ENCODE measurements at regions not wholly inside any gene's neighbourhood (a gene's known extent, or its start where the extent isn't known, plus 50 kb on each side); places are given as distances from the start of the nearest gene placed in this dataset.

DNA sequence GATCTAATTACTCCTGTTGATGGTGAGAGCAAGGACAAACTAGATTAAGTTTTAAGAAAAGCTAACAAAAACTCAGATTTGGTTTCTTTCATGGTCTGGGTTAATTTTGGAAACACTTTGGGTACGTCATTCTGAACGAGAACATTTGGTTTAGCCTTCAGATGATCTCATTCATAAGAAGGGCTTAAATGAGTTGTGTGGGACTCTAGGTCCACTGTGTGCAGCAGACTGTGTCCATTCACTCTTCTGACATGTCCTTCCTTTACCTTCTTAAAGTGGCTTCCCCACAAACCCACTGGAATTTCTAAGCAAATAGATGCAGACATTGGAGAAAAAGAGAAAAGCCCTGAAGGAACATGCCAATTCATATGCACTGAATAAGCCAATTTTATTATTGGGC is 96.8 kb downstream of the FBXO4 start:
- ChIA-PET CTCF (no interaction called here), RAD21 (ENCODE audit: low non-redundant PET in 1 of 2, low total read pairs in 2 of 2, uncharacterized antibody in 2 of 2, unreplicated experiment in 2 of 2) (no interaction called here), POLR2A (no interaction called here)
- no peak for ATAC-seq
- DNase-seq (ENCODE audit: low read depth, low spot score): no peak
- Histone ChIP-seq H4K20me1 (ENCODE audit: insufficient read depth) (no peaks in the 10 kb centered on the region), H3K27me3 (ENCODE audit: insufficient read depth, low read length) (peaks cover 17% of the 10 kb centered on the region), H3K4me3 (replicated peaks in 1 of 2; ENCODE audit: low read depth in 1 of 2, low read length in 2 of 2) (no peak overlapping the region), H3K27ac (ENCODE audit: low read depth, low read length) (no peak overlapping the region), H3K79me2 (ENCODE audit: insufficient read depth, low read length) (no peaks in the 10 kb centered on the region), H3K4me2 (ENCODE audit: low read length) (no peak overlapping the region), H3K4me1 (ENCODE audit: control insufficient read depth in 1 of 2, insufficient read depth in 2 of 2, low read length in 2 of 2) (no peaks in the 10 kb centered on the region), H3K36me3 (ENCODE audit: control insufficient read depth in 1 of 2, insufficient read depth in 2 of 2, low read length in 2 of 2) (no peaks in the 10 kb centered on the region), H3K9ac (ENCODE audit: low read length) (no peak overlapping the region), H3K9me2 (ENCODE audit: insufficient read depth) (no peaks in the 10 kb centered on the region), H3K9me3 (ENCODE audit: control insufficient read depth in 1 of 2, insufficient read depth in 1 of 2, low read depth in 1 of 2, low read length in 2 of 2) (no peaks in the 10 kb centered on the region), H2AFZ (ENCODE audit: low read depth, low read length, poor library complexity, severe bottlenecking) (no peak overlapping the region)
- BruUV-seq (replicated peaks): no TSS peak
- intact Hi-C loops (cut with micrococcal nuclease): no loop called here
- no peak for TF ChIP-seq TCF7L2 (IDR thresholded peaks at IDR 0.05; ENCODE audit: borderline replicate concordance, extremely low read depth, insufficient read depth, insufficient read length)

DNA sequence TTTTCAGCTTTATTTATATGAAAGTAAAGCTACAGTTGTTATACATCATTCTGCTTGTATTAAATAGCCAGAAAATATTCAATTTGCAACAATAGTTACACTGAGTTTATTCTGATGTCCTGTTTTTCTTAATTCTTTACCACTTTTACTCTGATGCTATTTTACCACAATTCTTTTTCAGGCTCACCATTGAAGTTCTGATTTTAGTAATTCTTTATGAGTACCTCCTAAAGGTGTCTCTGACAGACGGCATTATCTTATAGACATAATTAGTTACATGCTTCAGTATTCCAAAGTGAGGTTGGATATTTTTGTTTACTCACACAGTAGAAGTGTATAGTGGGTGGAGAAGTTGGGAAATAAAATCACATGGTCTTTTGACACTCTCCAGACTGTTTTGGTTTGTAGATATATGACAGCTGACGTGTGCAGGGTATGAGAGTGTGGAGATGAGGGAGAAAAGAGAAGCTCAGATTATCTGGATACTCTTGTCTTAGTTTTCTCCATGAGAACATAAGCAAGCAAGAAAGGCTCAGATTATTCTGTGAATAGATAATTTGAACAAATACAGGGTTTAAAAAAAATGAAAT is 97.4 kb downstream of the FBXO4 start:
- H3K9me2 ChIP-seq (ENCODE audit: insufficient read depth): no peaks in the 10 kb centered on the region
- ChIA-PET RAD21 (ENCODE audit: low non-redundant PET in 1 of 2, low total read pairs in 2 of 2, uncharacterized antibody in 2 of 2, unreplicated experiment in 2 of 2) (no interaction called here), CTCF (no interaction called here), POLR2A (no interaction called here)
- no peaks in the 10 kb centered on the region for H3K4me1 ChIP-seq (ENCODE audit: control insufficient read depth in 1 of 2, insufficient read depth in 2 of 2, low read length in 2 of 2)
- no peaks in the 10 kb centered on the region for H3K36me3 ChIP-seq (ENCODE audit: control insufficient read depth in 1 of 2, insufficient read depth in 2 of 2, low read length in 2 of 2)
- peaks cover 19% of the 10 kb centered on the region for H3K27me3 ChIP-seq (ENCODE audit: insufficient read depth, low read length)
- no peaks in the 10 kb centered on the region; the same call in 1 of the 2 replicates for H4K20me1 ChIP-seq (ENCODE audit: insufficient read depth)
- BruUV-seq (replicated peaks): no TSS peak
- H3K9ac ChIP-seq (ENCODE audit: low read length): no peak overlapping the region
- no peak overlapping the region for H3K4me2 ChIP-seq (ENCODE audit: low read length)
- no peaks in the 10 kb centered on the region for H3K9me3 ChIP-seq (ENCODE audit: control insufficient read depth in 1 of 2, insufficient read depth in 1 of 2, low read depth in 1 of 2, low read length in 2 of 2)
- no peak overlapping the region for H3K27ac ChIP-seq (ENCODE audit: low read depth, low read length)
- ATAC-seq: no peak
- H3K79me2 ChIP-seq (ENCODE audit: insufficient read depth, low read length): no peaks in the 10 kb centered on the region
- intact Hi-C loops (cut with micrococcal nuclease): no loop called here
- no peak overlapping the region for H3K4me3 ChIP-seq (replicated peaks in 1 of 2; ENCODE audit: low read depth in 1 of 2, low read length in 2 of 2)
- DNase-seq (ENCODE audit: low read depth, low spot score): no peak
- no peak overlapping the region for H2AFZ ChIP-seq (ENCODE audit: low read depth, low read length, poor library complexity, severe bottlenecking)
- TF ChIP-seq YY1 (IDR thresholded peaks at IDR 0.05; ENCODE audit: extremely low read depth, insufficient replicate concordance, low read depth, low read length) (no peak), EZH2 (IDR thresholded peaks at IDR 0.05) (no peak), CBX3 (IDR thresholded peaks at IDR 0.05; ENCODE audit: low read depth) (no peak), POLR2AphosphoS5 (IDR thresholded peaks at IDR 0.05; ENCODE audit: low read depth, low read length) (no peak), ZFX (IDR thresholded peaks at IDR 0.05) (no peak), ELF1 (IDR thresholded peaks at IDR 0.05; ENCODE audit: borderline replicate concordance, low read depth) (no peak), SIN3A (IDR thresholded peaks at IDR 0.05; ENCODE audit: low read depth) (no peak), ZNF274 (IDR thresholded peaks at IDR 0.05; ENCODE audit: low read depth, low read length) (no peak), CEBPB (IDR thresholded peaks at IDR 0.05; ENCODE audit: low read depth) (no peak), SRF (IDR thresholded peaks at IDR 0.05; ENCODE audit: low read depth) (no peak), SP1 (IDR thresholded peaks at IDR 0.05; ENCODE audit: low read depth) (no peak)
- TF ChIP-seq, protein P1, sequence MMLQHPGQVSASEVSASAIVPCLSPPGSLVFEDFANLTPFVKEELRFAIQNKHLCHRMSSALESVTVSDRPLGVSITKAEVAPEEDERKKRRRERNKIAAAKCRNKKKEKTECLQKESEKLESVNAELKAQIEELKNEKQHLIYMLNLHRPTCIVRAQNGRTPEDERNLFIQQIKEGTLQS (IDR thresholded peaks at IDR 0.05): no peak
- TF ChIP-seq, protein P2, sequence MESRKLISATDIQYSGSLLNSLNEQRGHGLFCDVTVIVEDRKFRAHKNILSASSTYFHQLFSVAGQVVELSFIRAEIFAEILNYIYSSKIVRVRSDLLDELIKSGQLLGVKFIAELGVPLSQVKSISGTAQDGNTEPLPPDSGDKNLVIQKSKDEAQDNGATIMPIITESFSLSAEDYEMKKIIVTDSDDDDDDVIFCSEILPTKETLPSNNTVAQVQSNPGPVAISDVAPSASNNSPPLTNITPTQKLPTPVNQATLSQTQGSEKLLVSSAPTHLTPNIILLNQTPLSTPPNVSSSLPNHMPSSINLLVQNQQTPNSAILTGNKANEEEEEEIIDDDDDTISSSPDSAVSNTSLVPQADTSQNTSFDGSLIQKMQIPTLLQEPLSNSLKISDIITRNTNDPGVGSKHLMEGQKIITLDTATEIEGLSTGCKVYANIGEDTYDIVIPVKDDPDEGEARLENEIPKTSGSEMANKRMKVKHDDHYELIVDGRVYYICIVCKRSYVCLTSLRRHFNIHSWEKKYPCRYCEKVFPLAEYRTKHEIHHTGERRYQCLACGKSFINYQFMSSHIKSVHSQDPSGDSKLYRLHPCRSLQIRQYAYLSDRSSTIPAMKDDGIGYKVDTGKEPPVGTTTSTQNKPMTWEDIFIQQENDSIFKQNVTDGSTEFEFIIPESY (IDR thresholded peaks at IDR 0.05; ENCODE audit: extremely low read depth, insufficient replicate concordance, low read length): no peak
- TF ChIP-seq, protein P3, sequence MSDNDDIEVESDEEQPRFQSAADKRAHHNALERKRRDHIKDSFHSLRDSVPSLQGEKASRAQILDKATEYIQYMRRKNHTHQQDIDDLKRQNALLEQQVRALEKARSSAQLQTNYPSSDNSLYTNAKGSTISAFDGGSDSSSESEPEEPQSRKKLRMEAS (IDR thresholded peaks at IDR 0.05): no peak
- TF ChIP-seq, protein P4, sequence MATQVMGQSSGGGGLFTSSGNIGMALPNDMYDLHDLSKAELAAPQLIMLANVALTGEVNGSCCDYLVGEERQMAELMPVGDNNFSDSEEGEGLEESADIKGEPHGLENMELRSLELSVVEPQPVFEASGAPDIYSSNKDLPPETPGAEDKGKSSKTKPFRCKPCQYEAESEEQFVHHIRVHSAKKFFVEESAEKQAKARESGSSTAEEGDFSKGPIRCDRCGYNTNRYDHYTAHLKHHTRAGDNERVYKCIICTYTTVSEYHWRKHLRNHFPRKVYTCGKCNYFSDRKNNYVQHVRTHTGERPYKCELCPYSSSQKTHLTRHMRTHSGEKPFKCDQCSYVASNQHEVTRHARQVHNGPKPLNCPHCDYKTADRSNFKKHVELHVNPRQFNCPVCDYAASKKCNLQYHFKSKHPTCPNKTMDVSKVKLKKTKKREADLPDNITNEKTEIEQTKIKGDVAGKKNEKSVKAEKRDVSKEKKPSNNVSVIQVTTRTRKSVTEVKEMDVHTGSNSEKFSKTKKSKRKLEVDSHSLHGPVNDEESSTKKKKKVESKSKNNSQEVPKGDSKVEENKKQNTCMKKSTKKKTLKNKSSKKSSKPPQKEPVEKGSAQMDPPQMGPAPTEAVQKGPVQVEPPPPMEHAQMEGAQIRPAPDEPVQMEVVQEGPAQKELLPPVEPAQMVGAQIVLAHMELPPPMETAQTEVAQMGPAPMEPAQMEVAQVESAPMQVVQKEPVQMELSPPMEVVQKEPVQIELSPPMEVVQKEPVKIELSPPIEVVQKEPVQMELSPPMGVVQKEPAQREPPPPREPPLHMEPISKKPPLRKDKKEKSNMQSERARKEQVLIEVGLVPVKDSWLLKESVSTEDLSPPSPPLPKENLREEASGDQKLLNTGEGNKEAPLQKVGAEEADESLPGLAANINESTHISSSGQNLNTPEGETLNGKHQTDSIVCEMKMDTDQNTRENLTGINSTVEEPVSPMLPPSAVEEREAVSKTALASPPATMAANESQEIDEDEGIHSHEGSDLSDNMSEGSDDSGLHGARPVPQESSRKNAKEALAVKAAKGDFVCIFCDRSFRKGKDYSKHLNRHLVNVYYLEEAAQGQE (IDR thresholded peaks at IDR 0.05; ENCODE audit: low read depth): no peak
